Activated CD4-positive, alpha-beta memory T cell treated with anti-CD3 and anti-CD28 coated beads, Interleukin-2, amount 10 ng/mL, durations not matched to agents 7 days and 5 days (primary cell): ENCODE measurements at regions not wholly inside any gene's neighbourhood (a gene's known extent, or its start where the extent isn't known, plus 50 kb on each side); places are given as distances from the start of the nearest gene placed in this dataset.
"Not testable (repeated sequence)": the region's sequence is repeated elsewhere in the genome, so short reads cannot be mapped to it uniquely, and the experiment has no call there.

Experiments used
- CTCF ChIA-PET: fragments of 350-600 bp; sonication (Branson Sonifier 250); formaldehyde crosslinking; loops from one replicate; lab custom pipeline; 2021; ENCODE audit warnings: antibody characterized with exemption, inconsistent platforms; lab: Charles Lee
- POLR2A ChIA-PET: fragments of 350-600 bp; sonication (Branson Sonifier 250); formaldehyde crosslinking; loops from one replicate; lab custom pipeline; 2021; ENCODE audit warnings: antibody characterized with exemption; lab: Charles Lee
- DNase-seq: peaks from one replicate; pipeline ENCODE4 v3.0.0-alpha.2; 2020
- H3K27ac Mint-ChIP-seq: one replicate; pipeline ENCODE4 v1.8.0; 2021; ENCODE audit warnings: mild to moderate bottlenecking, mixed read lengths
- H3K27me3 Mint-ChIP-seq: one replicate; pipeline ENCODE4 v1.8.0; 2021; ENCODE audit warnings: mixed read lengths
- H3K36me3 Mint-ChIP-seq: one replicate; pipeline ENCODE4 v1.8.0; 2021; ENCODE audit warnings: low read depth, mixed read lengths
- H3K4me1 Mint-ChIP-seq: one replicate; pipeline ENCODE4 v1.8.0; 2021; ENCODE audit warnings: mixed read lengths
- H3K4me3 Mint-ChIP-seq: one replicate; pipeline ENCODE4 v1.8.0; 2021; ENCODE audit warnings: mild to moderate bottlenecking, mixed read lengths
- H3K9me3 Mint-ChIP-seq: one replicate; pipeline ENCODE4 v1.8.0; 2021; ENCODE audit warnings: mixed read lengths

DNA sequence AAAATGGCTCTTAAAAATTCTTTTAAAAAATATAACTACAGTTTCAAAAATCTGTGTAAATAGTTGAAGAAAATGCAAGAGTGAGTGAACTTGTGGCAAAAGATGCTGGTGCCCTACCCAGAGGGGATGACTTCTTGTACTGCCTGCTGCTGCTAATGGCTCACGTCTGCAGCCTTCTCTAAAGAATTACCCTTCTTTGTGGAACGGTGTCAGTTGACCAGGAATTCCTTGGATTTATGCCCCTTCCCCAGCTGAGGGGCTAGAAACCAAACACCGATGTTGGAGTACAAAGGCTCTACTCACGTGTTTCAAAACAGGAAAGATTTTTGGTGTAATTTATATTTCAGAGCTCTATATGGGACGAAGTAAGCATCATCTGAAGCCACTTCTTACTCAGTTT is 1582.8 kb downstream of the OLFM4 start:
- Mint-ChIP-seq H3K27me3 (no peaks in the 10 kb centered on the region), H3K9me3 (peaks cover 7% of the 10 kb centered on the region), H3K27ac (no peak overlapping the region), H3K4me3 (no peak overlapping the region), H3K4me1 (no peaks in the 10 kb centered on the region), H3K36me3 (no peaks in the 10 kb centered on the region)
- ChIA-PET POLR2A (no interaction called here), CTCF (no interaction called here)
- no peak for DNase-seq

DNA sequence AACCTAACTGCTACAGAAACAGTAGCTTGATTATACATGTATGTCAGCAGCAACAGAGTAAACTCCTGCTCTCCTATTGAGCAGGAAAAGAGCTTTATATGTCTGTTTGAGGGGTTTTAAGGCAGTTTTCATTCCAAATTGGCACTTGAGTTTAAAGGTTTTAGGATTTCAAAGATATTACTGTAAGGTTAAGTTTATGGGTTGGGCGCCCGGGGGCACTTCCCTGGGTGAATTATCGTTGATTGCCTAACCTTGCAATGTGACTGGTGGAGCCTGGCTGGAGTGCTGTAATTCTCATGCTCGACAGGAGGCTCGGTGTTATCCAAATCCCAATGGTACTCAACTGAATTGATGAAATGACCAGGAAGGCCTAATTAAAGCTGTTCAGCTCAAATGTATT is 1586.1 kb downstream of the OLFM4 start:
- no peaks in the 10 kb centered on the region for H3K36me3 Mint-ChIP-seq
- no peak for DNase-seq
- no peak overlapping the region for H3K27ac Mint-ChIP-seq
- H3K4me3 Mint-ChIP-seq, result no peak overlapping the region
- H3K9me3 Mint-ChIP-seq, result peaks cover 7% of the 10 kb centered on the region
- H3K4me1 Mint-ChIP-seq, result no peaks in the 10 kb centered on the region
- H3K27me3 Mint-ChIP-seq, result no peaks in the 10 kb centered on the region
- ChIA-PET POLR2A (no interaction called here), CTCF (no interaction called here)

DNA sequence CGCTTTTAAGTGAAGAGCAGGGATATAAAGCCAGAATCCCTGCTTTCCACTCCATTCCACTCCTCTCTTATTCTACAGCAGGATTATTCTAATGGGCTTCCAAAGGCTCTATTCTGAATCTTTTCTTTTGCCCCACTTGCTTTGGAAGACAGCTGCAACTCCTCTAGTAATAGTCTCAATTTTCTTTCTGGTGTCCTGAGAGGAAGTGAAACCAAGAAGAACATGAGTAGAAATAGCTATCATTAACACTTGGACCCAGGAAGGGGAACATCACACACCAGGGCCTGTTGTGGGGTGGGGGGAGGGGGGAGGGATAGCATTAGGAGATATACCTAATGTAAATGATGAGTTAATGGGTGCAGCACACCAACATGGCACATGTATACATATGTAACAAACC is 1597.9 kb downstream of the OLFM4 start:
- DNase-seq, H3K27ac Mint-ChIP-seq, H3K36me3 Mint-ChIP-seq, H3K27me3 Mint-ChIP-seq, H3K9me3 Mint-ChIP-seq, H3K4me3 Mint-ChIP-seq, POLR2A ChIA-PET, CTCF ChIA-PET, H3K4me1 Mint-ChIP-seq: not testable (repeated sequence)

DNA sequence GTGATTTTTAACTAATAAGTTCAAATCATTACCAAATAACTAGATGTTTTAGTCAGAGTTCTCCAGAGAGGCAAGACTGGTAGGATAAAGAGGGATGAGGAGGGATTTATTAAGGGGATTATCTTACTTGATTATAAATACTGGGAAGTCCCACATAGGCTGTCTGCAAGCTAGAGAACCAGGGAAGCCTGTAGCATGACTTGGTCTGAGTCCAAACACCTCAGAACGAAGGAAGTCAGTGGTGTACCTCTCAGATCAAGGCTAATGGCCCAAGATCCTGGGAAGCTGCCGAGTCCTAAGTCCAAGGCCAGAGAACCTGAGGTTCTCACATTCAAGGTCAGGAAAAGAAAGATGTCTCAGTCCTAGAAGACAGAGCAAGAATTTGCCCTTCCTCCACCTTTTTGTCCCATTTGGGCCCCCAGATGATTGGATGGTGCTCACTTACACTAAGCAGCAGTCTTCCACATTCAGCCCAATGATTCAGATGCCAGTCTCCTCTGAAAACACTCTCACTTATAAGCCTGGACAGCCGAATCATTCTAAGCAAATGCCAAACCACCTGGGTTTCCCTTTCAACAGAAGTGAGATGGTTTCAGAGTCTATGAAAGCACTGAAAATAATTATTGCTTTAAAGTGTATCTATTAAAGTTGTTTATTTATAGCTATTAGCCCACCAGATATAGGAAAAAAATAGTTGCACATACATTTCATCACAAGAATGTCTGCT is 1599.2 kb downstream of the OLFM4 start:
- no peak for DNase-seq
- Mint-ChIP-seq H3K27me3 (no peaks in the 10 kb centered on the region), H3K4me1 (no peaks in the 10 kb centered on the region), H3K36me3 (no peaks in the 10 kb centered on the region), H3K4me3 (no peak overlapping the region), H3K27ac (no peak overlapping the region), H3K9me3 (peaks cover 2% of the 10 kb centered on the region)
- CTCF ChIA-PET, result no interaction called here
- POLR2A ChIA-PET, result no interaction called here

DNA sequence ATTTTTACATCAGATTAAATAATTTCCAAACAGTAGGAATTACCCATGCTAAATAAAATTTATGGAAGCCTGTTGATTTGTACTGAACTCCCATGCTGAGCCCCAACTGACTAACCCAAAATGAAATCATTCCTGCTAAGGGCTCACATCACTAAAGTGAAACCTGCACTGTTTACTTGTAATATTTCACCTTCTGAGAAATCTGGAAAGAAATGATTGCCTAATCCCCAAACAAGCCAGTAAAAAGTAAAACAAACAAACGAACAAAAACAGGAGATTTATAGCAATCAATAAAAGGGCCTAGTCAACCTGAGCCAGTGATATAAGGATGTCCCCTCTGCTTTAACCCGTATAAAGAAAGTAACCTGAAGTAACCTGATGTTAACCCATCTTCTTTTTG is 1599.8 kb downstream of the OLFM4 start:
- POLR2A ChIA-PET, result no interaction called here
- H3K27me3 Mint-ChIP-seq, result no peaks in the 10 kb centered on the region
- H3K4me1 Mint-ChIP-seq, result no peaks in the 10 kb centered on the region
- H3K27ac Mint-ChIP-seq, result no peak overlapping the region
- no peak for DNase-seq
- no peak overlapping the region for H3K4me3 Mint-ChIP-seq
- CTCF ChIA-PET, result no interaction called here
- no peaks in the 10 kb centered on the region for H3K36me3 Mint-ChIP-seq
- peaks cover 2% of the 10 kb centered on the region for H3K9me3 Mint-ChIP-seq

DNA sequence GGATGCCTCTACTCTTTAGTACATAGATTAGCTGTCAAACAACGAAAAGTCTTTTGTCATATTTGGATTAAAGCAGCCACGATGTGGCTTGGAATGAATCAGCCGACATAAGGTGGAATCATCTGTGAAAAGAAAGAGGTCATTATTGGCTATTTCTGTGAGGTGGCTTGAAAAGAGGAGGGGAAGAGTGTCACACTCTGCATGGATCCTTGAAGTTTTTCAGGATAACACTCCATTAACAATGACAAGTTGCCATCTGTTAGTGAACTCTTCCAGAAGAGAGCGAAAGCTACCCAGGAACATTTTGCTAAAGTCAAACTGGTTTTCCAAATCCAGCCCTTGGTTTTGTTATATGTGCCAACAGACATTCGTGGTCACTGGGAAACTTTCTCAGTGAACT is 1604.8 kb downstream of the OLFM4 start:
- DNase-seq, result no peak
- Mint-ChIP-seq H3K27ac (no peak overlapping the region), H3K36me3 (no peaks in the 10 kb centered on the region), H3K9me3 (peaks cover 2% of the 10 kb centered on the region), H3K4me3 (no peak overlapping the region), H3K4me1 (no peaks in the 10 kb centered on the region), H3K27me3 (no peaks in the 10 kb centered on the region)
- POLR2A ChIA-PET, result no interaction called here
- CTCF ChIA-PET, result no interaction called here

DNA sequence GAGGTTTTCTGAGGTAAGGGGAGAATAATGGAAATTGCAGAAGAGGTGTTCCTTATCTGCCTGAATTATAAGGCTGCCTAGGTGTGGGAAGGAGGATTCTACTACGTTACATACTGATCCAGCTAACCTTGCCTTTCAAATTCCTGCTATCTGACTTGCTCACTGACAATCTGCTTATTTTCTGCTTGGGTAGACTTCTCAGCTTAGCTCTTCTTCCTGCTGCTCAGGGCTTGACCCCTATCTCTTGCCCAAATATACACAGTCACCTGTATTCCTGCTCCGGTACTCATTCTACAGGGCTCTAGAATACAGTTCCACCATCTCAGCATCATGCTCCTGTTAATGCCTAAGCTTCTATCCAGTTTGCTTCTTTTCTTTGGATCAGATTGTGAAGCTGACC is 1607.6 kb downstream of the OLFM4 start:
- no peak for DNase-seq
- Mint-ChIP-seq H3K4me1 (no peaks in the 10 kb centered on the region), H3K4me3 (no peak overlapping the region), H3K27me3 (no peaks in the 10 kb centered on the region), H3K36me3 (no peaks in the 10 kb centered on the region), H3K9me3 (peaks cover 2% of the 10 kb centered on the region), H3K27ac (no peak overlapping the region)
- ChIA-PET CTCF (no interaction called here), POLR2A (no interaction called here)

DNA sequence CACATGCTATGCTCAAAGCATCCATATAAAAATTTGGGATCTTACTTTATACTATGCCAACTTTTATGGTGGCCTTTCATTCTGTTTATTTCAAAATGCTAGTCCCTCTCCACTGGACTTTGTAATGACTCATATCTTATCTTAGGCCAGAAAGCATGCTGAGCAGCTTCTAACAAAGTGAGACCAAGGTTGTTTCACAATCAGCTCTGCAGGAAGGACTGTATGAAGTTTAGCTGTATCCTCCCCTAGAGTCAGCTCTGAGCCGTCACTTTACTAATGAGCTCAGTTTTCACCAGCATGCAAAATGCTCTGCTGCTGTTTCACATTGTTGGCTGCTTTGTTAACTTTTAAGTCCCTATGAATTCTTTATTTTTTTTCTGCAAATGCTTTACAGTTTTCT is 1608.8 kb downstream of the OLFM4 start:
- DNase-seq, result no peak
- POLR2A ChIA-PET, result no interaction called here
- no peaks in the 10 kb centered on the region for H3K36me3 Mint-ChIP-seq
- H3K4me3 Mint-ChIP-seq, result no peak overlapping the region
- peaks cover 2% of the 10 kb centered on the region for H3K9me3 Mint-ChIP-seq
- CTCF ChIA-PET, result no interaction called here
- H3K4me1 Mint-ChIP-seq, result no peaks in the 10 kb centered on the region
- no peak overlapping the region for H3K27ac Mint-ChIP-seq
- no peaks in the 10 kb centered on the region for H3K27me3 Mint-ChIP-seq

DNA sequence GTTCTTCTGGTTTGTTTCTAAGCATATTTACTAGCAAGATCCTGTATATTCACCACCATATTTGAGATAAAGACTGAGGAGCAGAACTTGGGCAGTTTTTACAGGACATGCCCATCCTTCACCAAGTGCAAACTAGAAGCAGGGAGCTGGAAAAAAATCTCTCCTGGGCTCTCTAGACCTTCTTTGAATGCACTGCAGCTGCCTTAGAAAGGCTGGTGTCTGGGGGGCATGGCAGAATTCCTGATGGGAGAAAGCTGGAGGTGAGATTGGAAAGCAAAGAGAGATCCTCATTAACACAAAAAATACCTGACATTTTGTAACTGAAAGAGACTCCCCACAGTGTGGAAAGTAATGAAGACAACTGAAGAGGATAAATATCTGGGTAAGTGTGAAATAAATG is 1612.1 kb downstream of the OLFM4 start:
- no peaks in the 10 kb centered on the region for H3K27me3 Mint-ChIP-seq
- ChIA-PET CTCF (no interaction called here), POLR2A (no interaction called here)
- H3K4me1 Mint-ChIP-seq, result no peaks in the 10 kb centered on the region
- DNase-seq, result no peak
- H3K9me3 Mint-ChIP-seq, result peaks cover 2% of the 10 kb centered on the region
- no peak overlapping the region for H3K27ac Mint-ChIP-seq
- no peaks in the 10 kb centered on the region for H3K36me3 Mint-ChIP-seq
- H3K4me3 Mint-ChIP-seq, result no peak overlapping the region

DNA sequence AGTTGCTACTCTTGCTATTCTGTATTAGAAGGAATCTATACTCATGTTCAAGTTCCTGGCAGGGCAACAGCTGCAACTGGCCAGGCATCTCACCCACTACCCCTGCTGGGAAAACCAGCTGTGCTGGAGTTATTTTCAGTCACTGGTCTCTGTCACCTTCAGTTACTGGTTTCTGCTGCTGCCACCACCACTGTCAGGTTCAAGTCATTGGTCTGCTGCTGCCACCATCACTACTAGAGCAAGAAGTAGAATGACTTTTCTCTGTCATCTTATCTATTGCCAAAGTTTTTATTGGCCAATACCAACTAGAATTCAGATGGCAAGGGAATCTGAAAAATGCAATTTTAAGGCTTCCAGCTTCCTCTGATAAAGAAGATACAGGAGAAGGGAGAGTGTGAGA is 1615.2 kb downstream of the OLFM4 start:
- ChIA-PET CTCF (no interaction called here), POLR2A (no interaction called here)
- no peaks in the 10 kb centered on the region for H3K4me1 Mint-ChIP-seq
- DNase-seq, result no peak
- H3K36me3 Mint-ChIP-seq, result no peaks in the 10 kb centered on the region
- H3K27ac Mint-ChIP-seq, result no peak overlapping the region
- no peak overlapping the region for H3K4me3 Mint-ChIP-seq
- H3K27me3 Mint-ChIP-seq, result no peaks in the 10 kb centered on the region
- no peaks in the 10 kb centered on the region for H3K9me3 Mint-ChIP-seq

DNA sequence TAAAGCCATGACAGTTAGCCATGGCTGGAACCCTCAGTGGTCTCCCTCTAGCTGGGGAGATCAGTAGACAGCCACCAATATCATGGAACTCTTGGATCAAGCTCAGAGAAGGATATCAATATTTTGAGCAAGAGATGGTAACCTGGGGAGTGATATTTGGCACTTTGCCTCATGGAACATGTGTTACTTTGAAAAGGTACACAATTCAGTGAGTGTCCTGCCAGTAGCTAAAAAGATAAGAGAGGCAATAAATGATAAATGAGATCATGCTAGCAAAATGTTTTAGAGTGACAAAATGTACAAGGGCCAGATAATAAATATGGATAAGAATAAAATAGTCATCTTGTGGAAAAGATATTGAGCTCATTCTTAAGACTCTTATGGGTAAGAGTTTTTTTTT is 1618.7 kb downstream of the OLFM4 start:
- no peaks in the 10 kb centered on the region for H3K27me3 Mint-ChIP-seq
- DNase-seq, result no peak
- CTCF ChIA-PET, result no interaction called here

DNA sequence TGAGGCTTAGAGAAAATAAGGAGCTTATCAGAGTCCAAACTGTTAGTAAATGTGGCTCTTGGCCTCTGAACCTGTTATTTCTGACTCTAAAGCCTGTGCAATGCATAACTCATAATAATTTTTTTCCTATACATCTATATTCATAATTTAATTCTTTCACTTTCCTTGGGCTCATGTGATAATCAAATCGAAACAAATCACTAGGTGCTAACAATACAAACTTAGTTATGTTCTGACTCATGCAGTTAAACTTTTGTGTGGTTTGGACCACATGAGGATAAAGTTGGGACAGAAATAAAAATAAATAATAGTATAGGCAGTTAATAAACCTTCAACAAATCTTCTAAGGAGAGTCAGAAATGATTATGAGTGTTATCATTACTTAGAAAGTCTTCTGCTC is 1629.0 kb downstream of the OLFM4 start:
- Mint-ChIP-seq H3K4me3 (no peak overlapping the region), H3K36me3 (no peaks in the 10 kb centered on the region), H3K9me3 (peaks cover 6% of the 10 kb centered on the region), H3K27me3 (no peaks in the 10 kb centered on the region), H3K27ac (no peak overlapping the region), H3K4me1 (no peaks in the 10 kb centered on the region)
- ChIA-PET POLR2A (no interaction called here), CTCF (no interaction called here)
- DNase-seq, result no peak

More for the DNA sequence above, 1618.7 kb downstream of the OLFM4 start:
- Mint-ChIP-seq H3K4me3 (no peak overlapping the region), H3K9me3 (peaks cover 6% of the 10 kb centered on the region), H3K27ac (no peak overlapping the region), H3K36me3 (no peaks in the 10 kb centered on the region), H3K4me1 (no peaks in the 10 kb centered on the region)
- POLR2A ChIA-PET, result no interaction called here

DNA sequence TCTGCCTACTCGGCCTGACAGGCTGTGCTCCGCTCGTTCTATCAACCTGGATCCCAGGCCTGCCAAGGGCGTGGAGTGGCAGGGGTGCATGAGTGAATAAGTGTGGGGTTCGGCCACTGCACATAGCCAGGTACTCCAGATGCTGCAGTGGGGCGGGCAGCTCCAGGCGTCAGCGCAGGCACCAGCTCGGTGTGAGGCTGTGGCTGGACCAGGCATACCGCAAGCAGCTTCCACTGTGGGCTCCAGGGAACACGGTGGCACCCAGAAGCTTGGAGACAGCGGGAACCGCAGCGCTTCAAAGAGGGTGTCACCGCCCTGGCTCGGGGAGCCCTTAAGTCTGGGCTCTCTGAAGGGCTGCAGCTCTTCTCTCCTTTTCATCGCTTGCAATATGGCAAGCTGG is 1630.2 kb downstream of the OLFM4 start:
- Mint-ChIP-seq H3K9me3 (peaks cover 6% of the 10 kb centered on the region), H3K36me3 (no peaks in the 10 kb centered on the region), H3K4me3 (no peak overlapping the region), H3K27ac (no peak overlapping the region), H3K27me3 (no peaks in the 10 kb centered on the region), H3K4me1 (no peaks in the 10 kb centered on the region)
- CTCF ChIA-PET, result no interaction called here
- POLR2A ChIA-PET, result no interaction called here
- no peak for DNase-seq

DNA sequence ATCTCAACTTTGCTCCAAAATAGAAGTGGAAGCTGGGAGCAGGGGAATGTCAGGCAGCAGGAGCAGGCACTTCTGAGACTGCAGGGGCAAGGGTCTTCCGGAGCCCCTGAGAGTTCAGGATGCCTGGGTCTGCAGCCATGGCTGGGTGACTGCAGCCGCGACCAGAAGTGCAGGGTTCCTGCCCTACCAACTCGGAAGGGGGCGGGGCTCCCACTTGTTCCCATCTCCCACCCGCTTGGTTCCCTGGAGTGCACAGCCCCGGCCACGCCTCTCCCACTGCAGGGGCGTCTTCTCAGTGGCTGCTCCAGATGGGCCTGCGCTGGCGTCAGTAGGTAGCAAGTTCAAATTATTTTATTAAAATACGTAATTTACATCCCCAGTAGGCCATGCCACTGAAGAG is 1631.7 kb downstream of the OLFM4 start:
- POLR2A ChIA-PET, result no interaction called here
- Mint-ChIP-seq H3K36me3 (no peaks in the 10 kb centered on the region), H3K4me1 (no peaks in the 10 kb centered on the region), H3K27ac (no peak overlapping the region), H3K27me3 (no peaks in the 10 kb centered on the region), H3K4me3 (no peak overlapping the region), H3K9me3 (peaks cover 6% of the 10 kb centered on the region)
- DNase-seq, result no peak
- CTCF ChIA-PET, result no interaction called here
